SK-N-MC (cell line): ENCODE measurements at regions not wholly inside any gene's neighbourhood (a gene's known extent, or its start where the extent isn't known, plus 50 kb on each side); places are given as distances from the start of the nearest gene placed in this dataset.

Experiments used
- DNase-seq: peaks from one replicate; pipeline ENCODE4 v3.0.0-alpha.2; 2011; ENCODE audit warnings: low read depth, low spot score
- H3K27ac ChIP-seq: fragments of 200-600 bp; sonication (generic); 2 replicates; pipeline ENCODE4 v1.5.1; 2016; ENCODE audit warnings: mixed run types
- H3K36me3 ChIP-seq: fragments of 200-600 bp; sonication (generic); 2 replicates; pipeline ENCODE4 v1.6.1; 2017; ENCODE audit warnings: antibody characterized with exemption, low read length, mixed read lengths; ENCODE audit not compliant: insufficient read depth
- H3K4me3 ChIP-seq: fragments of 200-600 bp; sonication (generic); 2 replicates; pipeline ENCODE4 v1.5.1; 2016
- H3K9ac ChIP-seq: fragments of 200-600 bp; sonication (generic); 2 replicates; pipeline ENCODE4 v1.8.0; 2017; ENCODE audit warnings: mixed run types, mixed read lengths; ENCODE audit not compliant: insufficient read length
- H3K9me3 ChIP-seq: fragments of 200-600 bp; sonication (generic); 2 replicates; pipeline ENCODE4 v1.6.1; 2017; ENCODE audit warnings: low read depth, mild to moderate bottlenecking, antibody characterized with exemption, low read length, moderate library complexity, mixed read lengths
- EZH2 ChIP-seq: fragments of 200-600 bp; sonication (generic); IDR thresholded peaks from one replicate; pipeline ENCODE4 v1.6.1; 2017; ENCODE audit warnings: antibody characterized with exemption
- FOXP2 ChIP-seq: optimal IDR thresholded peaks from 2 replicates; pipeline ENCODE3; 2011; ENCODE audit warnings: mild to moderate bottlenecking, moderate library complexity; ENCODE audit not compliant: insufficient read depth; ENCODE audit errors: extremely low read length, control extremely low read depth
- POLR2AphosphoS5 ChIP-seq: IDR thresholded peaks from 2 replicates; pipeline ENCODE4 v1.6.1; 2012; ENCODE audit warnings: mild to moderate bottlenecking, low read depth, low read length, borderline replicate concordance

DNA sequence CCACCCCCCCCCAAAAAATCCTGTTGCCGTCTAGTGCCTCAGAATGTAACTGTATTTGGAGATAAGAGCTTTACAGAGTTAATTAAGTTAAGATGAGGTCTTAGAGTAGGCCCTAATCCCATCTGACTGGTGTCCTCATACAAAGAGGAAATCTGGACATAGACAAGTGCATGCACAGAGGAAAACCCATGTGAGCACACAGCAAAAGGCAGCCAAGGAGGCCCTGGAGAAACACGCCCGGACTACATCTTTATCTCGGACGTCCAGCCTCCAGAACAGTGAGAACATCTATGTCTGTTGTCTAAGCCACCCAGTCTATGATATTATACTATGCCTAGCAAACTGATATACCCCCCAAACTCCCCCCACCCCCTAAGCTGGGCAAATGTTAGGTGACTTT, 193.8 kb downstream of the KATNAL1 start:
- TF ChIP-seq EZH2 (no peak), POLR2AphosphoS5 (no peak), FOXP2 (no peak)

DNA sequence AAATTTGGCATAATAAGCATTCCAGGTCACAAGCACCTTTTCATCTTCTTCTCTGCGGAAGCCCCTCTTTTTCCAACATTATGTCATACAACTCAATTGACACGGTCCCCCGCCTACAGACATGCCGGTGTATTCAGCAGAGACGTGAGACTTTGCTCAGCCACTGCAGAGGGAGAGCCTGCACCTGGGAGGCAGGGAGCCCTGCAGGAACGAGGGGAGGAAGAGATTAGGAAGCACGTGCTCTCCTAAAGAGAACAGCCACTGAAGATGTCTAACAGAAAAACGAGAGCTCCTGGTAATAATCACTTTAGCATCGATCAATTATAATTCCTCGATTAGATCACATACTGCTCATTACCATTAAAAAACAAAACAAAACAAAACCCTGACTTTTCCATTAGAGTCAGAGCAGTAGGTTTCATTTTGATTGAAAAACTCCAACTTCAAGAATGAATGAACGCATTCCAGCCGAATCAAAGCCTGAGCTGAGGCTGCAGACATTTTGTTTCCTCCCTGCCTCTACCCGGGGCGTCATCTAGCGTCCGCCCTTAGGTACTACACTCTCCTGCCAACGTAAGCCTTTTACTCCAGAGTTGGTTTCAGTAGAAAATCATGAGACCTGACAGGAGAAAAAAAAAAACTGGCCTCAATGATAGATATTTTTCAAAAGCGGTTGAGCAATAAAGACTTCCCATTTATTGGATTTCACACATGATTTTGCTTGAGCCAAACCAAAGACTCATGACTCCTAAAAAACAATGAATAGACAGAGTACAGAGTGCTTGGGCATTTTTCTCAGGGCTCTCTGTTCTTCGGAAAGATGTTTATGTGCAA, 194.5 kb downstream of the KATNAL1 start:
- no peaks in the 10 kb centered on the region for H3K36me3 ChIP-seq
- peak overlapping the region; percentile 72 for H3K27ac ChIP-seq
- no peaks in the 10 kb centered on the region for H3K9me3 ChIP-seq
- DNase-seq, result no peak
- H3K9ac ChIP-seq, result peak overlapping the region; percentile 18
- TF ChIP-seq EZH2 (no peak), POLR2AphosphoS5 (no peak), FOXP2 (no peak)
- H3K4me3 ChIP-seq, result peak overlapping the region; percentile 62

More for the DNA sequence above, 193.8 kb downstream of the KATNAL1 start:
- H3K36me3 ChIP-seq, result no peaks in the 10 kb centered on the region
- peak overlapping the region; percentile 62; the same call in 1 of the 2 replicates for H3K4me3 ChIP-seq
- no peak overlapping the region for H3K9ac ChIP-seq
- H3K9me3 ChIP-seq, result no peaks in the 10 kb centered on the region
- DNase-seq, result no peak
- peak overlapping the region; percentile 72 for H3K27ac ChIP-seq

DNA sequence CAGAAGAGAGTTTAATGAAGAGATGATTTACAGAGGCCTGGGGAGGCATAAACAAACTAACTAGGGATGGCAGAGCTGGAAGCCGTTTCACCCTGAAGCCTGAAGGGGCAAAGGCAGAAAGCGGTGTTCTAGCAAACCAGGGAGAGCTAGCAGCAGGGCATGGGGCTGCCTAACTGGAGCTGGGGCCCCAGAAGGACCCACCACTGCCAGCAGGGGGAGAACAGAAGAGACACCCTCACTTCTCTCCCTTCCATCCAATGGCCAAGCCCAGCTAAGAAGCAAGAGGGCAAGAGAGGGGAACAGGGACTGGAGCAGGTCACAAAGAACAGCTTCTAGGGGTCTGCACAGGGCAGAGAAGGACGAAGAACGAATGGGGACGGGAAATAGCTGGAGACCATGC, 195.5 kb downstream of the KATNAL1 start:
- Histone ChIP-seq H3K9ac (no peak overlapping the region), H3K36me3 (no peaks in the 10 kb centered on the region), H3K27ac (no peak overlapping the region), H3K4me3 (no peak overlapping the region), H3K9me3 (no peaks in the 10 kb centered on the region)
- DNase-seq, result no peak
- TF ChIP-seq FOXP2, result no peak
- no peak for TF ChIP-seq POLR2AphosphoS5
- TF ChIP-seq EZH2, result no peak

DNA sequence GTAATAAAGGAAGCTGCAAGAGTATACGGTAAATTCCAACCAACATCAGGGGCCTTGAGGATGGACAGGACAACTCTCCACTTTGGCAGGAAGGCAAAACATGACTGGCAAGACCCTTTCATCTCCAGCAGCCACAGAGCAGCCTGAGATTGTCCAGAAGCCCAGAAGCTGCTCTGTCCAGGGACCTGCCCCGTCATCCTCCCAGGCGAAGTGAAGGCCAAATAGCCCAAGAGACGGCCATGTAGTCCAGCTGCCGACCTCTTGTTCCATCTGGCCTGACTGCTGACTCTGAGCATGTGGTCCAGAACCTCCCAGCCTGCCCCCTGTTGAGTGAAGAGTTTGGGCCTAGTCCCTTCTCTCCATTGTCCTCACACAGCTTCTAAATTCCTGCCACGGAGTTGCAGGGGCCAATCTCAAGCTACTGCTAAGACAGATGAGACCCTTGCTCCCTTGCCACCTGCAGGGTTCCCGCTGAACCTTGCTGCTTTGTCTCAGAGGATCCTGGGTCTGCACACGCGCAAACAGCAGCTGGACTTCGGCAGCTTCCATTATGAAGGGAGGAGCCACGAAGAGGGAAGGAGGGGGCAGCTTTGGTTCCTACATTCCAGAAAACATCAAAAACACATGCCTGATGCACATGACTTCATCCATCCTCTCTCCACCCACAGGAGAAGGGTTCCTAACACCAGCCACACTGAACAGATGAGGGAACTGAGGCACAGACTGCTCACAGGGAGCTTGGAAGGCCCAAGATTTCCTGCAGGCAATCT, 196.9 kb downstream of the KATNAL1 start:
- no peak for TF ChIP-seq EZH2
- no peak overlapping the region for H3K9ac ChIP-seq
- no peak overlapping the region for H3K27ac ChIP-seq
- no peak overlapping the region for H3K4me3 ChIP-seq
- no peaks in the 10 kb centered on the region for H3K36me3 ChIP-seq
- no peak for DNase-seq
- H3K9me3 ChIP-seq, result no peaks in the 10 kb centered on the region

DNA sequence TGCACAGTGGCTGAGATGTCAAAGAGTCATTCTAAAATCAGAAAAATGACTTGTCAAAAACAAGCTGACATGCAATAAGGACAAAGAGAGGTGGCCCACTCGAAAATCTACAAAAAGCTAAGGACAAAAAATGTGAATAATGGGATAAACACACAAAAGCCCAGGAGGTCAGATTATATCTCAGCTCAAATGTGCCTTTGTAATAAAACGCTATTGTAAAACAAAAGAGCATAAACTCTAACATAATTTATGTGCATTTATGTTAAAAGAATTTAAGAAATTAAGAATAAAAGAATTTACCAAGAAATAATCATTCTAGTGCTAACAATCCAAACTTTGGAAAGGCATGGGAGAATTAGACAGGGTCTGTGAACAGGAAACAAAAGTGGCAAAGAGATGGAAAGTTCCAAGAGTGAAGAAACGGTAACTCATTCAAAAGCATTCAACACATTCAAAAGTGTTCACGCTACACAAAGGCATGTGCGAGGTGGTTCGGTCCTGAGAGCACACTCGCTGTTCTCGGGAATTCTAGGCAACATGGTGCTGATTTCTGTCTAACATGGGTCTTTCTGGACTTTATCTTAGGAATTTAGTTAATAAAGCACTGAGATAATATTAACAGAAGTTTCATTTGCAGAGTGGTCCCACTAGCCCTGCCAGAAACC, 197.7 kb downstream of the KATNAL1 start:
- H3K27ac ChIP-seq, result no peak overlapping the region
- no peak for DNase-seq
- TF ChIP-seq FOXP2, result no peak
- no peak for TF ChIP-seq POLR2AphosphoS5
- TF ChIP-seq EZH2, result no peak
- H3K9ac ChIP-seq, result no peak overlapping the region
- no peak overlapping the region for H3K4me3 ChIP-seq
- no peaks in the 10 kb centered on the region for H3K36me3 ChIP-seq
- H3K9me3 ChIP-seq, result no peaks in the 10 kb centered on the region

DNA sequence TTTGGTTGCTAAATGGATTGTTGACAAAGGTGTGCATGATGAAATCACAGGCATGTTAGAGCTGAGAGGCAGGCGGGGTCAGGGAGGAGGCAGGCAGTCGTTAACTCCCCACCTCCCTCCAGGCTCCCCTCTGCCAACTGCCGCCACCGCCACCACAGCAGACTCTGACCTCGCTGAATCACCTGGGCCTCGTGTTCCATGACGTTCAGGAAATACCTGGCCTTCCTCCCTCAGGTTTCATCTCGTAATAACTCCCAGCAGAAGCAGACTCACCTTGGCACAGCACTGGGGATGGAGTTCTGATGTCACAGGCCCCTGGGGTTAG, 198.5 kb downstream of the KATNAL1 start:
- H3K27ac ChIP-seq, result no peak overlapping the region
- no peak overlapping the region for H3K9ac ChIP-seq
- H3K9me3 ChIP-seq, result no peaks in the 10 kb centered on the region
- TF ChIP-seq EZH2 (no peak), POLR2AphosphoS5 (no peak), FOXP2 (no peak)
- no peak for DNase-seq
- no peak overlapping the region for H3K4me3 ChIP-seq
- H3K36me3 ChIP-seq, result no peaks in the 10 kb centered on the region

DNA sequence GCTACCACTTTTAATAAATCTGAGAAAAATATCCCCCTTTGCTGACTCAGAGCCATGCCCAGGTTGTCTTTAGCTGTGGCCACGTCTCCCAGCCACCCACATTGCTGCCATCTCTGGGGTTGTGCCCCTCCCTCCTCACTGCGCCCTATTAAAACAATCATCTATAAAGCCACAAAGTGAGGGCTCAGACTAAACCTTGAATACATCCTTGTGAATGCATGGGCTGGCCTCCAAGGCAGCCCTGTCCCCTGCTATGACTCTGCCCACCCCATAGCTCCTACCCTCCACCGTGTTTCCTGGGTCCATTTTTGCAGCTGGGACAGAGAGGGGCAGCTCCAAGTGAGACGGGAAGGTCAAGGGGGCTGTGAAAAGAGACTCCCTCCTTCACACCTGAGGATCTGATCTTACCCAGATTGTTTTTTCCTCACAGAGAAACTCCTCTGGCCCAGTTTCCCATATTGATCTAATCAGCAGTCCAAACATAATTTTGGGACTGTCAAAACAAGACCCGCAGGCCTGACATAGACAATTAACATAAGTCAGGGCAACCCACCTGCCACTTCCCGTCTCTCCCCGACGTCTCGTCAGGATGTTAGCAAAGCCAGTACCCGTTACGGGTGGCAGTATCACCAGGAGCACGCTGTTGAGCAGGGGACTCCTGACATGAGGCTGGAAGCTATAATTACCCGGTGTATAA, 199.0 kb downstream of the KATNAL1 start:
- Histone ChIP-seq H3K9me3 (no peaks in the 10 kb centered on the region), H3K27ac (no peak overlapping the region), H3K36me3 (no peaks in the 10 kb centered on the region), H3K4me3 (no peak overlapping the region), H3K9ac (no peak overlapping the region)
- DNase-seq, result no peak
- no peak for TF ChIP-seq FOXP2
- TF ChIP-seq POLR2AphosphoS5, result no peak
- no peak for TF ChIP-seq EZH2

DNA sequence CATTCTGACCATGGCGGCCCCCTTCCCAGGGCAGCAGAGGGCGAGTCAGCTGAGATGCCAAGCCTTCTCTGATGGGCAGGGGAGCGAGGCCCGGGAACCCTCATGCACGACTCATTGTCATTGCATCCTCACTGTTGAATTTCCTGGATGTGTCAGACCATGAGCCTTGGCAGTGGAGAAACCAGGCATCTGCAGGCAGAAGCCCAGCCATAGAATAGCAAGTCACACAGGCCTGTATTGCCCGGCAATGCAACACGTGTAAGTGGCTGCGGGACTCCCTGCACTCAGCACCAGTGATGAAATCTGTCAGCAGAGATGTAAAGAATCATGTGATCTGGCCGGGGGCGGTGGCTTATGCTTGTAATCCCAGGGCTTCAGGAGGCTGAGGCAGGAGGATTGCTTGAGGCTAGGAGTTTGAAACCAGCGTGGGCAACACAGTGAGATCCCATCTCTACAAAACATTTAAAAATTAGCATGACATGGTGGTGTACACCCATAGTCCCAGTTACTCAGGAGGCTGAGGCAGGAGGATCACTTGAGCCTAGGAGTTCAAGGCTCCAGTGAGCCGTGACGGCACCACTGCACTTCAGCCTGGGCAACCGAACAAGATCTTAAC, 199.7 kb downstream of the KATNAL1 start:
- no peak for DNase-seq
- TF ChIP-seq FOXP2, result no peak
- H3K9me3 ChIP-seq, result no peaks in the 10 kb centered on the region
- no peaks in the 10 kb centered on the region for H3K36me3 ChIP-seq
- H3K9ac ChIP-seq, result no peak overlapping the region
- H3K27ac ChIP-seq, result no peak overlapping the region
- no peak overlapping the region for H3K4me3 ChIP-seq
